Upper lobe of left lung (tissue), 6 donors: ENCODE measurements at regions not wholly inside any gene's neighbourhood (a gene's known extent, or its start where the extent isn't known, plus 50 kb on each side); places are given as distances from the start of the nearest gene placed in this dataset.

Experiments
- ATAC-seq, 2 donors: fragments of 200-7000 bp; cut with Tn5 transposase; one replicate each; pipeline ENCODE4 v1.9.1; 2022; ENCODE audit warnings: mild to moderate bottlenecking in 2 of 2, moderate library complexity in 2 of 2; ENCODE audit not compliant: low FRiP score in 2 of 2
- DNase-seq, 2 donors: peaks; one replicate each; pipeline ENCODE4 v3.0.0-alpha.2; 2019 to 2020
- H3K27ac ChIP-seq, 4 donors: fragments of 200-600 bp; sonication (generic); one replicate each; pipeline ENCODE4 v1.5.1; 2016 to 2019
- H3K27me3 ChIP-seq, 4 donors: fragments of 200-600 bp; sonication (generic); one replicate each; pipeline ENCODE4 v1.5.1; 2017 to 2019
- H3K36me3 ChIP-seq, 4 donors: fragments of 200-600 bp; sonication (generic); one replicate each; pipeline ENCODE4 v1.5.1; 2016 to 2019
- H3K4me1 ChIP-seq, 4 donors: fragments of 200-600 bp; sonication (generic); one replicate each; pipeline ENCODE4 v1.5.1; 2018 to 2019
- H3K4me3 ChIP-seq, 4 donors: fragments of 200-600 bp; sonication (generic); one replicate each; pipeline ENCODE4 v1.5.1; 2017 to 2019; ENCODE audit warnings: mild to moderate bottlenecking in 2 of 4, moderate library complexity in 1 of 4
- H3K9me3 ChIP-seq, 4 donors: fragments of 200-600 bp; sonication (generic); one replicate each; pipeline ENCODE4 v1.5.1; 2018 to 2019
- CTCF ChIP-seq, 6 experiments: fragments of 450-650 bp in 4 of 6; fragments of 200-600 bp in 2 of 6; sonication (generic) in 2 of 6; IDR thresholded peaks; one replicate each; pipeline ENCODE4 v1.5.1; 2016 to 2019; ENCODE audit warnings: antibody characterized with exemption in 6 of 6
- EP300 ChIP-seq, 4 donors: sonication (generic); formaldehyde crosslinking; IDR thresholded peaks; one replicate each; pipeline ENCODE4 v1.5.1; 2017; ENCODE audit warnings: antibody characterized with exemption in 4 of 4, control low read depth in 2 of 4
- POLR2A ChIP-seq, 4 donors: fragments of 450-650 bp; IDR thresholded peaks; one replicate each; pipeline ENCODE4 v1.5.1; 2016 to 2017; ENCODE audit warnings: antibody characterized with exemption in 4 of 4, mild to moderate bottlenecking in 2 of 4
- POLR2AphosphoS5 ChIP-seq, 2 donors: sonication (generic); formaldehyde crosslinking; IDR thresholded peaks; one replicate each; pipeline ENCODE4 v1.5.1; 2017; ENCODE audit warnings: antibody characterized with exemption in 2 of 2
- WGBS, 2 donors: methylation state at CpG; one replicate each; pipeline ENCODE4 v1.1.5; 2017 to 2018; 5-methylcytosine and 5-hydroxymethylcytosine counted together
- donor health status: DM: no; HTN: no; CAD: no; lungs with moderate emphysema.
- donor health status: DM: no; HTN: yes; CAD: no; lungs with severe emphysema.

DNA sequence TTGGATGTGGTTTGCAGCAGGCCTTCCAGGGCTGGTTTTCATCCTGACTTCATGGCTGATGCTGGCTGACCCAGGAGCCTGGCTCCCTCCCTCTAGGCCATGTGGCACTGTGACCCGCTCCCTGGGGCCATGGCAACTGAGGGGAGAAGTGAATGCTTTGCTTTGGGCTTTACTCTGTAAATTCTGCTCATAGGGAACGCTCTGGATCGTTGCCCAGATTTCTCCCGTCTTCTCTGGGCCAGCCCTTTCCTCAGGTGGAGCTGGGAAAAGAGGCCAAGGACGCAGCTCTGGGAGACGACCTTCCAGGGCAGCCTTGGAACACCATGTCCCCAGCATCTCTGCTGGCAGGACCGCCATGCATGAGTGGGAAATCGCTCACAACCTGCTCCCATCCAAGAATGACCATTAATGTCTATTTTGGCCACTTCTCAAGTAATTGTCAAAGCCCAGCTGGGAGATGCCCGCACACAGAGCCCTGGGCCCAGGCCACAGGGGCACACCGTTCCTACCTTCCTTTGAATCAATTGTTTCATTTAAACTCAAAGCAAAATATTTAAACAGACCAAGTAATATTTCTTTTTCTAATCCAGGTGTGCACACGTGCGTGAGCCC lies 321.8 kb downstream of the TEX29 start:
- no peak for DNase-seq
- Histone ChIP-seq H3K27ac (no peak overlapping the region), H3K36me3 (no peaks in the 10 kb centered on the region), H3K4me1 (no peaks in the 10 kb centered on the region), H3K9me3 (no peaks in the 10 kb centered on the region), H3K27me3 (no peaks in the 10 kb centered on the region), H3K4me3 (no peak overlapping the region)
- WGBS, 2 donors = 68 to 77% methylated on average over 8 to 12 of the region's 12 CpGs
- ATAC-seq = no peak
- no peak for TF ChIP-seq POLR2A (IDR thresholded peaks at IDR 0.05)
- no peak for TF ChIP-seq CTCF (IDR thresholded peaks at IDR 0.05)
- TF ChIP-seq POLR2AphosphoS5 (IDR thresholded peaks at IDR 0.05) = no peak

- H3K27ac ChIP-seq = no peak overlapping the region
- H3K36me3 ChIP-seq = no peaks in the 10 kb centered on the region
- ATAC-seq (peak; percentile 19 to 44), DNase-seq (peak in 1 of 2 donors; percentile 77)
- WGBS, 2 donors = 84 to 89% methylated on average over 15 of the region's 16 CpGs
- no peaks in the 10 kb centered on the region for H3K9me3 ChIP-seq
- no peaks in the 10 kb centered on the region for H3K4me1 ChIP-seq
- H3K4me3 ChIP-seq = no peak overlapping the region
- TF ChIP-seq CTCF (IDR thresholded peaks at IDR 0.05) = no peak
- H3K27me3 ChIP-seq = no peaks in the 10 kb centered on the region
Measured at GRCh38 chr13:111644750-111645149, 324.3 kb downstream of the TEX29 start.

- WGBS, 2 donors = 80 to 92% methylated on average over 1 to 12 of the region's 12 CpGs
- Histone ChIP-seq H3K27me3 (no peaks in the 10 kb centered on the region), H3K4me3 (no peak overlapping the region), H3K27ac (no peak overlapping the region), H3K4me1 (no peaks in the 10 kb centered on the region), H3K36me3 (no peaks in the 10 kb centered on the region), H3K9me3 (no peaks in the 10 kb centered on the region)
- DNase-seq (peak; percentile 7 to 66), ATAC-seq (peak; percentile 20 to 52)
- TF ChIP-seq CTCF (IDR thresholded peaks at IDR 0.05) (no peak), EP300 (IDR thresholded peaks at IDR 0.05) (no peak), POLR2A (IDR thresholded peaks at IDR 0.05) (no peak), POLR2AphosphoS5 (IDR thresholded peaks at IDR 0.05) (no peak)
Measured at GRCh38 chr13:111645198-111645597, 324.8 kb downstream of the TEX29 start.

- no peaks in the 10 kb centered on the region for H3K9me3 ChIP-seq
- ATAC-seq (peak in 1 of 2 donors; percentile 17), DNase-seq (peak in 1 of 2 donors; percentile 9)
- H3K36me3 ChIP-seq = no peaks in the 10 kb centered on the region
- H3K27me3 ChIP-seq = peaks cover 0 to 2% (median 0%) of the 10 kb centered on the region in 4 donors
- TF ChIP-seq POLR2A (IDR thresholded peaks at IDR 0.05) (no peak), POLR2AphosphoS5 (IDR thresholded peaks at IDR 0.05) (no peak), EP300 (IDR thresholded peaks at IDR 0.05) (no peak), CTCF (IDR thresholded peaks at IDR 0.05) (no peak)
- no peaks in the 10 kb centered on the region for H3K4me1 ChIP-seq
- 85 to 90% methylated on average over 23 to 26 of the region's 27 CpGs for WGBS, 2 donors
- H3K4me3 ChIP-seq = no peak overlapping the region
- H3K27ac ChIP-seq = no peak overlapping the region
Measured at GRCh38 chr13:111645598-111646455, 325.4 kb downstream of the TEX29 start.
